ENCODE measurements at regions not wholly inside any gene's neighbourhood (a gene's known extent, or its start where the extent isn't known, plus 50 kb on each side); places are given as distances from the start of the nearest gene placed in this dataset.

- H3K9me3 Mint-ChIP-seq (ENCODE audit: unreplicated experiment) = no peaks in the 10 kb centered on the region
- no peak overlapping the region for H3K4me3 Mint-ChIP-seq (ENCODE audit: unreplicated experiment)
These were observed 59.6 kb upstream of the ACKR3 start for GRCh38 chr2:236510034-236510433.

GRCh38 chr2:236511266-236511665 is 58.4 kb upstream of the ACKR3 start:
- peaks cover 3% of the 10 kb centered on the region for H3K36me3 Mint-ChIP-seq (ENCODE audit: low read depth, unreplicated experiment)
- H3K27ac Mint-ChIP-seq (ENCODE audit: unreplicated experiment) = no peak overlapping the region
- no peak for DNase-seq (ENCODE audit: low spot score)
- peaks cover 3% of the 10 kb centered on the region for H3K27me3 Mint-ChIP-seq (ENCODE audit: unreplicated experiment)
- H3K4me1 Mint-ChIP-seq (ENCODE audit: unreplicated experiment) = peaks cover 9% of the 10 kb centered on the region
- no peaks in the 10 kb centered on the region for H3K9me3 Mint-ChIP-seq (ENCODE audit: unreplicated experiment)
- H3K4me3 Mint-ChIP-seq (ENCODE audit: unreplicated experiment) = no peak overlapping the region
- TF ChIP-seq CTCF (IDR thresholded peaks at IDR 0.05; ENCODE audit: unreplicated experiment) = no peak

More at GRCh38 chr2:236510034-236510433, 59.6 kb upstream of the ACKR3 start:
- DNase-seq (ENCODE audit: low spot score) = no peak
- Mint-ChIP-seq H3K27ac (ENCODE audit: unreplicated experiment) (no peak overlapping the region), H3K27me3 (ENCODE audit: unreplicated experiment) (peaks cover 5% of the 10 kb centered on the region), H3K36me3 (ENCODE audit: low read depth, unreplicated experiment) (peaks cover 10% of the 10 kb centered on the region), H3K4me1 (ENCODE audit: unreplicated experiment) (peaks cover 18% of the 10 kb centered on the region)
- TF ChIP-seq CTCF (IDR thresholded peaks at IDR 0.05; ENCODE audit: unreplicated experiment) = no peak

- no peaks in the 10 kb centered on the region for H3K36me3 Mint-ChIP-seq (ENCODE audit: low read depth, unreplicated experiment)
- no peaks in the 10 kb centered on the region for H3K9me3 Mint-ChIP-seq (ENCODE audit: unreplicated experiment)
- no peak for DNase-seq (ENCODE audit: low spot score)
- no peak for TF ChIP-seq CTCF (IDR thresholded peaks at IDR 0.05; ENCODE audit: unreplicated experiment)
- H3K4me3 Mint-ChIP-seq (ENCODE audit: unreplicated experiment) = no peak overlapping the region
- no peaks in the 10 kb centered on the region for H3K27me3 Mint-ChIP-seq (ENCODE audit: unreplicated experiment)
- H3K27ac Mint-ChIP-seq (ENCODE audit: unreplicated experiment) = no peak overlapping the region
- peaks cover 10% of the 10 kb centered on the region for H3K4me1 Mint-ChIP-seq (ENCODE audit: unreplicated experiment)
These were observed 57.4 kb upstream of the ACKR3 start for GRCh38 chr2:236512267-236512666.

GRCh38 chr2:236512902-236513435 is 56.7 kb upstream of the ACKR3 start:
- Mint-ChIP-seq H3K4me1 (ENCODE audit: unreplicated experiment) (peaks cover 16% of the 10 kb centered on the region), H3K27me3 (ENCODE audit: unreplicated experiment) (no peaks in the 10 kb centered on the region), H3K4me3 (ENCODE audit: unreplicated experiment) (no peak overlapping the region), H3K9me3 (ENCODE audit: unreplicated experiment) (no peaks in the 10 kb centered on the region), H3K36me3 (ENCODE audit: low read depth, unreplicated experiment) (no peaks in the 10 kb centered on the region), H3K27ac (ENCODE audit: unreplicated experiment) (no peak overlapping the region)
- peak; percentile 59 for DNase-seq (ENCODE audit: low spot score)
- peak; percentile 76 for TF ChIP-seq CTCF (IDR thresholded peaks at IDR 0.05; ENCODE audit: unreplicated experiment)

GRCh38 chr2:236513956-236514355 is 55.7 kb upstream of the ACKR3 start:
- H3K27me3 Mint-ChIP-seq (ENCODE audit: unreplicated experiment) = peaks cover 2% of the 10 kb centered on the region
- no peak overlapping the region for H3K27ac Mint-ChIP-seq (ENCODE audit: unreplicated experiment)
- H3K36me3 Mint-ChIP-seq (ENCODE audit: low read depth, unreplicated experiment) = no peaks in the 10 kb centered on the region
- H3K9me3 Mint-ChIP-seq (ENCODE audit: unreplicated experiment) = no peaks in the 10 kb centered on the region
- TF ChIP-seq CTCF (IDR thresholded peaks at IDR 0.05; ENCODE audit: unreplicated experiment) = no peak
- H3K4me3 Mint-ChIP-seq (ENCODE audit: unreplicated experiment) = no peak overlapping the region
- DNase-seq (ENCODE audit: low spot score) = no peak
- H3K4me1 Mint-ChIP-seq (ENCODE audit: unreplicated experiment) = peaks cover 20% of the 10 kb centered on the region

All from endothelial cell (in vitro differentiated cells).